ENCODE measurements at regions not wholly inside any gene's neighbourhood (a gene's known extent, or its start where the extent isn't known, plus 50 kb on each side); places are given as distances from the start of the nearest gene placed in this dataset.

DNA sequence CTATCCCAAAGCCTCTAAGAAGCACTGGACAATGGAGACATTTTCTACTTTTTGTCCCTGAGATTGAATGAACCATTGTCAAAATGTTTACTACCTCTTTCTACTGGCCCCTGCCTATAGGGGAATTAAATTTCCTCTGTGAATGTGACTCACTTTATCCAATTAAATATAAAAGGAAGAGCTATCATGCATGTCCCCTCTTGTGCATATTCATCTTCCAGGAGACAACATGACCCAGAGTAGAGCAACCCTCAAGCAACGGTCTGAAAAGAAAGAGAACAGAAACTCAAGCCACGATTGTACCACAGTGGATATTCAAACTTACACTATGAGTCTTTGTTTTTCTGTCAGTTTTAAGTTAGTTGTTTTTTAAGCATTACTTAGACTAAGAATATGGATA is 938.4 kb upstream of the ATXN7L3B start:
- TF ChIP-seq, protein P1, sequence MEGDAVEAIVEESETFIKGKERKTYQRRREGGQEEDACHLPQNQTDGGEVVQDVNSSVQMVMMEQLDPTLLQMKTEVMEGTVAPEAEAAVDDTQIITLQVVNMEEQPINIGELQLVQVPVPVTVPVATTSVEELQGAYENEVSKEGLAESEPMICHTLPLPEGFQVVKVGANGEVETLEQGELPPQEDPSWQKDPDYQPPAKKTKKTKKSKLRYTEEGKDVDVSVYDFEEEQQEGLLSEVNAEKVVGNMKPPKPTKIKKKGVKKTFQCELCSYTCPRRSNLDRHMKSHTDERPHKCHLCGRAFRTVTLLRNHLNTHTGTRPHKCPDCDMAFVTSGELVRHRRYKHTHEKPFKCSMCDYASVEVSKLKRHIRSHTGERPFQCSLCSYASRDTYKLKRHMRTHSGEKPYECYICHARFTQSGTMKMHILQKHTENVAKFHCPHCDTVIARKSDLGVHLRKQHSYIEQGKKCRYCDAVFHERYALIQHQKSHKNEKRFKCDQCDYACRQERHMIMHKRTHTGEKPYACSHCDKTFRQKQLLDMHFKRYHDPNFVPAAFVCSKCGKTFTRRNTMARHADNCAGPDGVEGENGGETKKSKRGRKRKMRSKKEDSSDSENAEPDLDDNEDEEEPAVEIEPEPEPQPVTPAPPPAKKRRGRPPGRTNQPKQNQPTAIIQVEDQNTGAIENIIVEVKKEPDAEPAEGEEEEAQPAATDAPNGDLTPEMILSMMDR (IDR thresholded peaks at IDR 0.05; ENCODE audit: poor library complexity, severe bottlenecking): no peak
- TF ChIP-seq MXI1 (conservative IDR thresholded peaks at IDR 0.05; ENCODE audit: poor library complexity, severe bottlenecking): no peak
- TF ChIP-seq EP300 (conservative IDR thresholded peaks at IDR 0.05; ENCODE audit: poor library complexity, severe bottlenecking): no peak
- TF ChIP-seq, protein P2, sequence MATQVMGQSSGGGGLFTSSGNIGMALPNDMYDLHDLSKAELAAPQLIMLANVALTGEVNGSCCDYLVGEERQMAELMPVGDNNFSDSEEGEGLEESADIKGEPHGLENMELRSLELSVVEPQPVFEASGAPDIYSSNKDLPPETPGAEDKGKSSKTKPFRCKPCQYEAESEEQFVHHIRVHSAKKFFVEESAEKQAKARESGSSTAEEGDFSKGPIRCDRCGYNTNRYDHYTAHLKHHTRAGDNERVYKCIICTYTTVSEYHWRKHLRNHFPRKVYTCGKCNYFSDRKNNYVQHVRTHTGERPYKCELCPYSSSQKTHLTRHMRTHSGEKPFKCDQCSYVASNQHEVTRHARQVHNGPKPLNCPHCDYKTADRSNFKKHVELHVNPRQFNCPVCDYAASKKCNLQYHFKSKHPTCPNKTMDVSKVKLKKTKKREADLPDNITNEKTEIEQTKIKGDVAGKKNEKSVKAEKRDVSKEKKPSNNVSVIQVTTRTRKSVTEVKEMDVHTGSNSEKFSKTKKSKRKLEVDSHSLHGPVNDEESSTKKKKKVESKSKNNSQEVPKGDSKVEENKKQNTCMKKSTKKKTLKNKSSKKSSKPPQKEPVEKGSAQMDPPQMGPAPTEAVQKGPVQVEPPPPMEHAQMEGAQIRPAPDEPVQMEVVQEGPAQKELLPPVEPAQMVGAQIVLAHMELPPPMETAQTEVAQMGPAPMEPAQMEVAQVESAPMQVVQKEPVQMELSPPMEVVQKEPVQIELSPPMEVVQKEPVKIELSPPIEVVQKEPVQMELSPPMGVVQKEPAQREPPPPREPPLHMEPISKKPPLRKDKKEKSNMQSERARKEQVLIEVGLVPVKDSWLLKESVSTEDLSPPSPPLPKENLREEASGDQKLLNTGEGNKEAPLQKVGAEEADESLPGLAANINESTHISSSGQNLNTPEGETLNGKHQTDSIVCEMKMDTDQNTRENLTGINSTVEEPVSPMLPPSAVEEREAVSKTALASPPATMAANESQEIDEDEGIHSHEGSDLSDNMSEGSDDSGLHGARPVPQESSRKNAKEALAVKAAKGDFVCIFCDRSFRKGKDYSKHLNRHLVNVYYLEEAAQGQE (IDR thresholded peaks at IDR 0.05; ENCODE audit: borderline replicate concordance): no peak
- TF ChIP-seq SMC3 (conservative IDR thresholded peaks at IDR 0.05; ENCODE audit: poor library complexity): no peak
- no peak for TF ChIP-seq EZH2 (IDR thresholded peaks at IDR 0.05; ENCODE audit: borderline replicate concordance, insufficient read depth, low read length, poor library complexity, severe bottlenecking)
- no peak for TF ChIP-seq RAD21 (conservative IDR thresholded peaks at IDR 0.05)
- no peak for TF ChIP-seq POLR2AphosphoS5 (IDR thresholded peaks at IDR 0.05)

Data from neural cell (in vitro differentiated cells).